ENCODE measurements at regions not wholly inside any gene's neighbourhood (a gene's known extent, or its start where the extent isn't known, plus 50 kb on each side); places are given as distances from the start of the nearest gene placed in this dataset.

DNA sequence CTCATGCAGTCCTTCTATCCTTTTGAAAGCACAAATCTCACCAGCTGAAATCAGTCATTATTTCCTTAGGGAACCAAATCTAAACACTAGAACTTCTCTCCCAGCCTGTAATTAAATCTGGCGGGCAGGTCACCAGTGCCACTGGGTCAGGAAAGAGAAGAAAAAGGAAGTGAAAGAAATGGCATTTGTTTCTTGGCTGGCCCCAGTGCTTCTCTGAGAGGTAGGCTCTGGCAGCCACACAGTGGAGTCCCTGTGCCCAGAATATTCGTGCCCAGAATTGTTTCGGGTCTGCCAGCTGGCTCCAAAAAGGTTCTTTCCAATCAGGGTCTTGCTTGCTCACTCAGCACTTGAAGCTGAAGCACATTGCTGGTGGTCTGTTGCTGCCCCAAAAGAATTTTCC, 133.9 kb upstream of the MTAP start:
- peak; percentile 65 for DNase-seq (ENCODE audit: low spot score)

DNA sequence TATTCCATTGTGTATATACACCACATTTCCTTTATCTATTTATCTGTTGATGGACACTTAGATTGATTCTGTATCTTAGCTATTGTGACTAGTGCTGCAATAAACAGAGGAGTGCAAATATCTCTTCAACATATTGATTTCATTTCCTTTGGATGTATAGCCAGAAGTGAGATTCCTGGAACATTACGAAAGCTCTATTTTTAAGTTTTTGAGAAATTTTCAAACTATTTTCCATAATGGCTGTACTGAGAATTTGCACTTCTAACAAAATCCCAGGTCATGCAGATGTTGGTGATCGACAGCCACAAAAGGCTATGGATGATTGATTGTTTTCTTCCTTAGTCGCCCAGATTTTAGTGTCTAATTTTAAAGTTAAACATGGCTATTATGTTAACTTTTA, 132.7 kb upstream of the MTAP start:
- no peak for DNase-seq (ENCODE audit: low spot score)

DNA sequence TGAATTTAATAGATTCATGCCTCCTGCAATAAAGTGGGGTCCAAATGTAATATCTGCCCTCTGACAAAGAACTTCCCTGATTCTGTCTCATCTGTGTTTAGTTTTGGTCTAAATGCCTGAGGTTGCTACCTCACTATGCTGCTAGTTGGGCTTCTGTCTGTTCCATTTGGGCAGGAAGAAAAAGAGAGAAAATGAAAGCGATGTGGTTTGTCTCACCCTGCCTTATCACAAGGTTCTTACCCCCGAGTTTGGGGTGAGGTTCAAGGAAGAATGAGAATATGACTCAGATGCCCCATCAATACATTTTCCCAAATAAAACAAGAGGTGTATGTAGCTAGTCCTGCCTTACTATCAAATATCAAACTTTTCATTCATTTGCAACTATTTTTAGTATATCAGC, 132.1 kb upstream of the MTAP start:
- DNase-seq (ENCODE audit: low spot score), result no peak

DNA sequence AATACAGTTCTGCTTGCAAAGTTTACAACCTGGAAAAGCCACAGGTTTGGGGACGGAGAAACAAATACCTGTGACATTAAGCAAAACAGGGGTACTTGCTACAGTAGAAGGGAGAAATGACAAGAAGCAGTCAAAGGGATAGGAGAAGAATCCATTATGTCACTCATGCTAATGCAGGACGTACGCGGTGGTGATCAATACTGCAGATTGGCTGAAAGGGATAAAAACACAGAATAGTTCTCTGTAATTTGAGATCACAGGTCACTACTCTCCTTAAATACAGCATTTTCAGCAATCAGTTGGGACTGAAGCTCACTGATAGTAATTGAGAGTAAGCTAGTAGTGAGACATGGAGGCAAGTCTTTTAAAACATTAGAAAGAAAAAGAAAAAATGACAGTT, 130.3 kb upstream of the MTAP start:
- DNase-seq (ENCODE audit: low spot score), result no peak

DNA sequence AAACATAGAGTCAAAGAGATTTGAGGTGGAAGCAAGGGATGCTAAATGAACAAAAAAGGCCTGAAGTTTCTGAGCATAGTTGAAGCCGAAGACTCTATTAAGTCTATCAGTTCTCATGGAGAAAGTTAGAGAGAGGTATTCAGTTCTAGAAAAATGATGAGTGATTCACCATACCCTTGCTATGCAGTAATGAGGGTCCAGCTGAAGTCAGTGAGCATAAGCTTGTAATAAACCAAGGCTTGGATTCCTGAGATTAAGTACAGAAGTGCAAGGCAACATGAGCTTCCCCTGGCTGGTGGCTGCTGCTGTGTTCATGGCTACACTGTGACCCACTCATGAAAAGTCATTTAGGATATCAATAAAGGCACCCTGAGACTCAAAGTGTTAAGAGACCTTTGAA, 129.7 kb upstream of the MTAP start:
- DNase-seq (ENCODE audit: low spot score), result no peak

DNA sequence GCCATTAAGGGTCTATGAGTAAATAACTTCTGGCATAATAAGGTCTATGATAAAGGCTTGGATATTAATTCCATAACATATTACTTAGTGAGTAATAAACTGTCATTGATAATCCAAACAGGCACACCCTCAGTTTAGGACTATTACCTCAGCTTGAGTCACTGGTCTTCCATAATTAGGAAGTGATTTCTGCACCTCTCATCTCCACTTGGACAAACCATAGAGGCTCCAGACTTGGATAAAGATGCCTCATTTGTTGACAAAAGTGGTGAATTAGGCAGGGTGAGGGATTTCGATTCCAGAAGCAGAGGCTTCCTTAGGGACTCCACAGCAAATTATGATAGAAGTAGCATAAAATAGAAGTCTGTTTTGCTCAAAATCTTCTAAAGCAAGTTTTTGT, 127.5 kb upstream of the MTAP start:
- DNase-seq (ENCODE audit: low spot score), result no peak

DNA sequence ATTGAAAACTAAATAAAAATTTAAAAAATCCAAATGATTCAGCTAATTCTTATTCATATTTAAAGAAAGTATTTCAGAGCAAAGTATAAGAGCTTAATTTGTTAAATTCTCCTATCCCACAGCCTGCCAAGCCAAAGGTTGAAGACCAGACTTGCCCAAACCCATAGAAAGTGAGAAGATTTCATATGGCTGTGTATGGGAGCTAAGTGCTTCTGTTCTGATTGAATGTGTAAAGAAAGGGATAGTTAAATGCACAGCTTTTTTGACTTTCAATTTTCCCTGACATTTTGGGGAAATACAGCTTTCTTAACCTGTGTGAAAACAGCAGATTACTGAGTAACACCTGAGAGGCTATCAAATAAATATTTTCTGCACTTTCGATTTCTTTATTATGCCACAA, 125.0 kb upstream of the MTAP start:
- no peak for DNase-seq (ENCODE audit: low spot score)

DNA sequence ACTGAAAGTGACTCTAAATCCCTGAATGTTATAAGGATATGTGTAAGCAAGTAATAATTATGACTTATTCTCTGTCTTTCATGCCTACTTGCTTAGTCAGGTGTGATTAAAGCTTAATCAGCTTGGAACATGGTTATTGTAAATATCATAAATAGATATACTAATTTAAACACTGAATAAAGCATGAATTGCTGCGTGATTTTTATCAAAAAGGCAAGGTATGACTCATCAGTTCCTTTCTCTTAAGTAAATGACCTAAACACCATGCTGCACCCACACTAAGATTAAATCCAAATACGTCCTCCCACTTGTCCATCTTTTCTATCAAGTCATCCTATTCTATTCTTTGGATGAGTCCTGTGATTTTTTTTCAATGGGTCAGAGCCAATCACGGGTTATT, 124.6 kb upstream of the MTAP start:
- no peak for DNase-seq (ENCODE audit: low spot score)

DNA sequence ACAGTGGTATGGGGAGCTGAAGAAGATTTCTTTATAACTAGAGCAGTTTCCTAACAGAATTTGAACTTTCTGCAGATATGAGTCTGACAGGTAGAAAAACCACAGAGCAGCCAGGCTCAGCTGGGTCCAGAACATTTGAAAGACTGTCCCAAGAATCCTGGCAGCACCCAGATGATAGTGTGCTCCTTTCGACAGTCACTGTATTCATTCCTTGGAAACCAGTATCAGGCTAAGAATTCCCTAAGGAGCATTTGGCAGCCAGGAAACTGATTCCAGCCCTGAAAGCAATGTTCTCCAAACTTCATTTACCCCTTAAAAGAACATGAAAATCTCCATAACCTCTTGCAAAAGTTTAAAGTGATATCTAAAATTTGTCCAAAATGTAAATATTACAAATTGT, 123.0 kb upstream of the MTAP start:
- DNase-seq (ENCODE audit: low spot score), result no peak

DNA sequence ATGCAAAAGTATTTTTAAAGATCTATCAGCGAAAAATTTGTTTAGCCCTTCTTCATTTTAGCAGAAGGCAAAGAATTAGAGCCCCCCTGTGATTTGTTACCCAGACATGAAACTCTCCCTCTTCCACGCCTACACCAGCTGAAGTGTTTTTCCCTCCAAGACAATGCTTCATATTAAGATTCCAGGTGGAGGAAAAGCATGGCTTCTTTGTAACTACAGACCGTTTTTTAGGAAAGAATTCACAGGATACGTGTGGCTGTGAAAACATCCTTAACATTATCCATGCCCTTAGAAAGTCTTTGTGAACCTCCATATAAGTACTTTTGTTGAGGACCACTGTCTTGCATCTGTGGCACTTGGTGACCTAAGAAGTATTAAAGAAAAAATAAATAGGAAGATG, 121.8 kb upstream of the MTAP start:
- DNase-seq (ENCODE audit: low spot score), result no peak

DNA sequence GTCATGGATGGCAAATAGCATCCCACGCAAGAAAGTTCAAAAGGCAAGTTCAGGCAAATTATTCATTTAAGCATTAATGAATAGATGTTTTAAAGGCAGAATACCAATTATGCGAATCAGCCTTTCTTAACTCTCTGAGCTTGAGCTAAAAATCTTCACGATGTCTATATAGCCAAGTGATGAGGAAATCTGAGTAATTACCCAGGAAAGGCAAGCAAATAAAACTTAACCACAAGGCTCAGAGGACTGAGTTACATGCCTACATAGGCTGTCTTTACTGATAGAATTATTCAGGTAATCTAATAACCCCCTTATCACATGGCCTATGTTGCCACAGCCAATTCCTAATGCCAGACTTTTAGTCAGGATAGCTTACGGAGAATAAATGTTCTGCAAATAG, 120.8 kb upstream of the MTAP start:
- no peak for DNase-seq (ENCODE audit: low spot score)

DNA sequence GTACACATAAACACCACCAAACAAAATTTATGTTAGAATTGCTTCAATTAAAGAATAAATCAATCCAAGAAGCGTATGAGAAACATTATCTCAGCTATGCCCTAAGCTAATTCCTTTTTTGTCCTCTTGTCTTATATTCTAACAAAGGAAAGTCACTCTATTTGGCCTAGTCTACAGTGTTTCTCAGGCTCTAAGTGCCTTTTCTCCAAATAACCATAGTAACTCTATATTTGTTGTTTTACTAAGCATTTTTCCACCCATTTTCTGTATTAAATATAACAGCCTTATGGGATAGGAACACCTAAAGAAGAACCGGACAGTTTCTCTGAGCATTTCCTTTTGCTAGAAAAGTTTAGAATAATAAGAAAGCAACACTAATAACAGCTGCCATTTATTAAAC, 120.1 kb upstream of the MTAP start:
- DNase-seq (ENCODE audit: low spot score), result no peak

DNA sequence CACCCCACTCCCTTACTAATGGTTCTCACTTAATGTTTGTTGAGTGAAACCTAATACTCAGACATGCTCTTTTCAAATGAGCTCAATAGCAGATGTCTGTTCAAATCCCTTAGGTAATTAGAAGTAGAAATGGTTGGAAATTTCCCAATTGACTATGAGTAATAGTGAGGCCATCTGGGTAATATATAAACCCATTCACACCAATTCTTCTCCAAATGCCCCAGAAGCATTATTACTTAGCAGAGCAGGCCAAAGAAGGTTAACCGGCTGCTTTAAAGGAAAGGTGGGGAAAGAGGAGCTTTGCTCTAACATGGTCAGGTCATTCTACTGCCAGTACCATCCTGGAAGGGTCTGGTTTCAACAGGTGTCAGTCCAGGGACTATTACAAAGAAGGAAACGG, 119.5 kb upstream of the MTAP start:
- no peak for DNase-seq (ENCODE audit: low spot score)

DNA sequence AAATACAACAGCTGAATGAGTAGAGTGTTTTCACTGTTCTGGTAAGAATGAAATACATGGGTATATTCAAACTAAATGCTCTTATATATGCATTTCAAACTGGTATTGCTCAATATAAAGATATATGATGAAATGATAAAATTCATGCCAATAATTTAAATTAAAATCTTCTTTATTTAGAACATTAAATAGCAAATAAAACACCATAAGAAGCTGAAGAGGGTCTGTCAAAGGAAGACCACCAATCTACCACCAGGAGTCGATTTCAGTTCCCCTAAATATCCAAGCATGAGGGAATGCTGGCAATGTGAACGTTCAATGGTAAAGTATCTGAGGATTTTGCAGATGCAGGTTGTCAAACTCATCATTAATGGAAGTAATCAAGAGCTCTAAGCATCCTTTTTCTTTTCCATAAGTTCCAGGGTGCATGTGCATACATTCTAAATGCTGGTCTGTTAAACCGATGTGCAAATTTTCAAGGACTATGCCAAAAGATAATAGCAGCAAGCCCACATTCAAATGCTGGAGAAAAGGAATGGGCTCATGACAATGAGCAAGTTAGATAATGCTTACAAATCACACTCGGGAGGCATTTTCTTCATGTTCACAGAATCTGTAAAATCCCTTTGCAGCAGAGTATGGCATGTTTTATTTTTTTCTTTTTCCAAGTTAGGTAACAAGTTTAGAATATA, 118.8 kb upstream of the MTAP start:
- no peak for DNase-seq (ENCODE audit: low spot score)

DNA sequence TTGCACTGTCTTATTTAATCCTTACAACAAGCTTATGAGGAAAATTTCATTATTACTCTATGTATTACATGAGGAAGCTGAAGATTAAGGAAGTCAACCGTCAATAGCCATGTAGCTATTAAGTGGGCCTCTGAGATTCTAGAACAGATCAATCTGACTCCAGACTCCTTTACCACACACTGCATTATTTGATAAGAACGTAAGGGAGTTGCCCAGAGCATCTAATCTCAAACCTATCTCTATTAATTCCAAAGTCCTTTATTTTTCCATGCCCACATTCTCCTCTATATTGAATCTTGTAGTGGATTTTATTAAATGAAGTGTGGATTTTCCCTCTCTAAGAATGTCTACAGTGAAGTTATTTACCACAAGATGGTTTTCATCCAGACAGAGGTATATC, 118.2 kb upstream of the MTAP start:
- DNase-seq (ENCODE audit: low spot score), result no peak

DNA sequence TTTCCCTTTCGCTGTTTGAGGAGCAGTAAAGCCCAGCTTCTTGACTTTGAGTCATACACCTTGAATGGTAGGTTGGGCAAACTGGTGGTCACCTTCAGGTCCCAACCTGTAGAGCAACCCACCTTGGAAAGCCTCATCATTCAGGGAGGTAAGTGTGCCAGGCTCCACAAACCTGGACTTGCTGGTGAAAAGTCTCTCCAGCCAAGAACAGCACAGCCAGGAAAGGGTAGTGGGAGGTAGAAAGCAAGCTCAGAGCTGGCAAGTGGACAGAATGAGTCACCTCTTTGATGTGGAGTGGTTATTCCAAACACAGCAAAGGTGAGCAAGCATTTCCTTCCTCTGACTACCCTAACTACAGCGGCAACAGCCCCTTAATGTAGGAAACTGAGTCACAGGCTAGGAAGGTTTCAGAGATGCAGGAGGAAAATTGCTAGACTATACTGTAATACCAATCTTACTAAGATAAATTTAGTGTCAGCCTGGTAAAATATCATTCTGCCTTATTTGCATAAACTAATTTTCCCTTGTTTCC, 117.5 kb upstream of the MTAP start:
- no peak for DNase-seq (ENCODE audit: low spot score)

DNA sequence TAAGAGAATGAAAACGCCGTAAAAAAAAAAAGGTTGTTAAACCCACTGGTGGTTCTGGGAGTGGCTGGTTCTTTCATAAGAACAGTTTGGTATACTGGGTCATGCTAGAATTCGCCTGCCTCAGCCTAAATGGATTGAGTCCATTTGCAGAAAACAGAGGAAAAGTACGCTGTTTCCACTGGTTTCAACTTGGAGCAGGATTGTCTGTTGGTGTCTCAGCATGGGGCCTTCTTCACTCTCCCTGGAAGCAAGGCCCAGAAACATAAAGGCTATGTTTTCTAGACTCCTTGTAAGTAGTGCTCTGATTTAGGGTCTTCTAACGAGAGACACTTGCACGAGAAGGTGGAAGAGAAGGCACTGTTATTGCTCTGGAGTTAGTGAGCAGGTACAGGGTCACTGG, 116.9 kb upstream of the MTAP start:
- DNase-seq (ENCODE audit: low spot score), result no peak

DNA sequence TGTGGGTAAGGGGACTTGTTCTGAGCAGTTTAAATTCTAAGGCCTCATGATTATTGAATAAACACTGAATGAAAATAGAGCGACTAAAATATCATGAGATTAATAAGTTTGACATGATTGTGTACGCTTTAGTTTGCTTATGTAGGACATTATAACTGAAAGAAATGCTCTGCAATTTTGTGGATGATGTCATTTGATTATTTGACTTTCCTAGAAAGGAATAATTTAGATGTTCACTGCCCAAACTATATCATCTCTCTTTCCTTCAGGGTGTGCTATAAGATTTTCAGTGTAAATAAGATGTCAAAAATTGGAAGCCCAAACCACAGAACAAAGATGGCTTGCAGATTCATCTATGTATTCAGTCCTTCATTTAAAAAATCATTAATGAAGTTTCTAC, 115.7 kb upstream of the MTAP start:
- DNase-seq (ENCODE audit: low spot score), result no peak

DNA sequence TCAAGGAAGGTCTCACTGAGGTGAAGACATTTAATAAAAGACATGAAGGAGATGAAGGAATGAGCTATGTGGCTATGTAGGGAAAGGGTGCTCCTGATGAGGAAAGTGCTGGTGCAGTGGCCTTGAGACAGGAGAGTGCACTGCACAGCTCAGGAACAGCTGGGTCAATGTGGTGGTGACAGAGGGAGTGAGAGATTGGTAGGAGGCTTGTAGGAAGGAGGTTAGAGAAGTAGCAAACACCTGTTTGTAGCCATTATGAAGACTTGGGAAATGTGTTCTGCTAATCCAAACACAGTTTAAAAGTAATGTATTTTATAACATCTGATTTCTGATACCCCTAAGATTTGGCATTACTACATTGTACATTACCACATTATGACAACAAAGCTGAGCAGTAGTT, 115.1 kb upstream of the MTAP start:
- no peak for DNase-seq (ENCODE audit: low spot score)

DNA sequence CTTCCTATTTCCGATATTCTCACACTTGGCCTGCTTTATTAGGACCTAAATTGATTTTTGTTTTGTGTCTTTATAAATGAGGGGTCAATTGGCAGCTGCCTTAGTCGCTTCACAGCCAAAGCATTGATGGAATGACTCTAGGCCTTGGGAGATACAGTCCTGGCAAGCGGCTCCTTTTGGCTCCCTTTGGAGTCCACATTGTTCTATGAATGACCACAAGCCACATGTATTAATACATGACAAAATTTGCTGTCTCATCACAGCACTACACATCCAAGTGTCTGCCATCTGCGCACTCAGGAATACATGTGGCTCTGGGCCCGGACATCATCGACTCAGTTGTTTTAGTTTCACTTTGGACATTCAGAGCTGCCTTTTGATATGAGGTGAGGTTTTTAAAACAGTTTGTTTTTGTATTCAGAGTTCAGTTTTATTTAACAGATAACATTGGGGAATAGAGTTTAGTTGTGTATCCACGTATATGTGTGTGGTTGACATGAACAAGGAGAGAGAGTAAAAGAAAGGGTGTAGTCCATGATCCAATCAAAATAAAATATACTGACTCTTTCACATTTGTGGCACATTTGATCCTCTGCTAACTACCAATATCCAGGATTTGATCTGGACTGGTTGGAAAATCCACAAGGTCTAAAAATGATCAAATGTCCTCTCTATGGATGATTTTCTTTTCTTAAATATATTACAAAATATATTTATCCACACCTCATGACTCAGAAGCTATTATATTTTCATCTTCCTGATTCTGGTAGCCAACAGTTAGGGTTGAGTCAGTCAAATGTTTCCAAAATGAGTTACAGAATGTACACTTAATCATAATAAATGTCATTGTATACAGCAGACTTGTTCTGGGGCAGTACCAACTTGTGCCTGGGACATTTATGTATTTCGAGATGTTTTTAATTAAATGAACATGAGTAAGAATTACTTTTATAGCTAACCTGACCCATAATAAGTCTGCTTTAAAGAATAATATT, 114.0 kb upstream of the MTAP start:
- peak; percentile 9 for DNase-seq (ENCODE audit: low spot score)

DNA sequence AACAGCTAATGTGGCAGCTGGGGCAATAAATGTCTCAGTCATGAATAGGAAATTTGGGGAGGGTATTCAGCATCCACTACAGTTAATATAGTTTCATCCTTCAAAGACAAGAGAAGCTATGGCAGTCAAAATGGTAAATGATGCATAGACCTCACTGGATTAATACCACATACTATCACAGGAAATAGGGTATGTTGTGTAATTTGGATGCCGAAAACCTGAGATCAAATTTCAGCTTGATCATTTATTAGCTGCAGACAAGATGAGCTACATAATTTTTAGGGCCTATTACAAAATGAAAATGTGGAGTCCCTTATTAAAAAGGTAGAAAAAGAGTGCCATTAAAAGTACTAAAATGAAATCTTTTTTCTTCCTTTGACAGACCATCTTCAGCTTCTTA, 112.6 kb upstream of the MTAP start:
- DNase-seq (ENCODE audit: low spot score), result no peak

DNA sequence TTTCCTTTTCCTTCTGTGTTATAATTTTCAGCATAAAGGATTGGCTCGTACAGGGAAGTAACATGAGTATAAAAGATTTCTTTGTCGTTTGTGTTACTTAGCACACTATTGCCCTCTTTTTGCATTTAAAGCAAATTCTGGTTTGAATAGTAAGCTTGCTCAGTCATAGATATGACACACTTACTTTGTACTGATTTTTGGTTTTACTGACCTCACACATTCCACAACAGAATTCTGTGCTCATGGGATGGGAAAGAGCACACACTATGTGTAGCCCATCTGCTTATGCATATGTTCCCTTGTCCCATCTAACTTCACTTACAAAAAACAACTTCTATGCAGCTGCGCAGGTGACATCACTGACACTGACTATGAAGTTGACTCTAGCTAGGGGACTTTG, 111.9 kb upstream of the MTAP start:
- no peak for DNase-seq (ENCODE audit: low spot score)

DNA sequence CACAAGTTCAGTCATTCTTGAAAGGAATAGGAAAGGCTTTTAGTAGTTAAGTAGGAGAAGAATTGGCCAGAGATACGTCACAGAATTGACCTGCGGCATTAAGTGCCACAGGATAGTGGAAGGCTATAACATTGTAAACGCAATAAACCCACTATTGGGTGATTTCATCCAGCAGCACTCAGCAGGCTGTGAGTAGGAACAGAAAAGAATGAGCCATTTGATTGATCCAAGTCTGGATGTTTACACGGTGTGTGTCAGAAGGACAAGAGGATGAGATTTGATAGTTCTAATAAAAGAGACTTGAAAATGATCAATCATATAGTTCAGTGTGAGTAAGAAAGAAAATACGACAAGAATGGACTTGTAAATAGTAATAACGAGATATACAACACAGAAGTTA, 110.0 kb upstream of the MTAP start:
- DNase-seq (ENCODE audit: low spot score), result no peak

Measured in globus pallidus (tissue), 1 donor.